Activated T-helper 9 cell treated with anti-CD3 and anti-CD28 coated beads, Interleukin-2, amount 50 U/mL, for 16 hours (primary cell): ENCODE measurements at regions not wholly inside any gene's neighbourhood (a gene's known extent, or its start where the extent isn't known, plus 50 kb on each side); places are given as distances from the start of the nearest gene placed in this dataset.

Source experiments
- DNase-seq: peaks from one replicate; pipeline ENCODE4 v3.0.0-alpha.2; 2020; ENCODE audit warnings: low read depth

- DNase-seq, result no peak
Observed at GRCh38 chr16:18055411-18055916, 281.1 kb downstream of the NPIPA8 start.

DNA sequence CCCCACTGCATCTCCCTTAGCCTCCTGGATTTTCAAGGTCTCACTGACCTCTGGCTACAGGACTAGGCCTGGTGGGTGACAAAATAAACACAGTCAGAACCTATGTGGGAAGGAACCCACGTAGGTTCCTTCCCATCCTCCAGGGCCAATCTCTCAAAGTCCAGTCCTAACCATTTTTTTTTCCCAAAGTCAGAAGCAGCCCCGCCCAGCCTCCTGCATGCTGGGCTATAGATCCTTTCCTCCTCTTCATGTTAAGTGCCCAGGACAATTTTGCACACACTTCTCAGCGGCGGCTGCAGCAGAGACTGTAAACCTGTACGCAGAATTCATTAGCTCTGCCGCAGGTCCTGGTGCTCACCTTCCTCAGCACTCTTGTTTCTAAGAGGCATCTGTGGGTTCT is 285.8 kb downstream of the NPIPA8 start:
- no peak for DNase-seq

DNA sequence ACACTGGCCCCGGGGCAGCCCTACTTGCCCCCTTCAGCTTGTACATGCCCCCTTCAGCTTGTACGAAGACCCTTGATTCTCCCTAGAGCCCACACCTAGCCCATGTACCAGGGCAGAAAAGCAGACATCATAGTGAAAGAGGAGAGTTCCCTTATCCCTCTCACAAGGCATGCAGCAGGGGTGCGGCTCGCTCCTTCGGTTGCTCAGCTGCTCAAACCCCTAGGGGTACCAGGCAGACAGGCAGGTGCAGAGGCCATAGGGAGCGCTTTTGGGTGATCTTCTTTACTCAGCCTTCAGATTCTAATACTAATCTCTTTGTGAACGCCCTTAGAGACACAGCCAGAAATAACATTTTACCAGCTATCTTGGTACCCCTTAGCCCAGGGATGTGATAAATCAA is 286.3 kb downstream of the NPIPA8 start:
- DNase-seq, result no peak

- no peak for DNase-seq
Observed at GRCh38 chr16:18049547-18050133, 286.9 kb downstream of the NPIPA8 start.

GRCh38 chr16:18048853-18049546 is 287.5 kb downstream of the NPIPA8 start:
- no peak for DNase-seq

DNA sequence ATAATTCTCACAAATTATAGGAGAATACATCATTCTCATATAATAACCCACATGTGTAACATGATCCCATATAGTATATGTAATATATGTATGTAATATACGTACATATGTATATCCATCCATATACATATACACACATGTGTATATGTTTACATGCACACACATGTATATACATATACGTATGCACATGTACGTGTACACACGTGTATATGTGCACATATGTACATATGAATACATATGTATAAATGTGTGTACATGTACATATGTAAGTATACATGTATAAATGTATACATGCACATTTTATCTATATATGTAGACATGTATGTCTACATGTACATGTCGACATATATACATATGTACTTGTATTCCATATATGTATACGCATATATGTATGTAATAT is 288.8 kb downstream of the NPIPA8 start:
- DNase-seq, result no peak

GRCh38 chr16:18045356-18045755 is 291.2 kb downstream of the NPIPA8 start:
- DNase-seq, result no peak

DNA sequence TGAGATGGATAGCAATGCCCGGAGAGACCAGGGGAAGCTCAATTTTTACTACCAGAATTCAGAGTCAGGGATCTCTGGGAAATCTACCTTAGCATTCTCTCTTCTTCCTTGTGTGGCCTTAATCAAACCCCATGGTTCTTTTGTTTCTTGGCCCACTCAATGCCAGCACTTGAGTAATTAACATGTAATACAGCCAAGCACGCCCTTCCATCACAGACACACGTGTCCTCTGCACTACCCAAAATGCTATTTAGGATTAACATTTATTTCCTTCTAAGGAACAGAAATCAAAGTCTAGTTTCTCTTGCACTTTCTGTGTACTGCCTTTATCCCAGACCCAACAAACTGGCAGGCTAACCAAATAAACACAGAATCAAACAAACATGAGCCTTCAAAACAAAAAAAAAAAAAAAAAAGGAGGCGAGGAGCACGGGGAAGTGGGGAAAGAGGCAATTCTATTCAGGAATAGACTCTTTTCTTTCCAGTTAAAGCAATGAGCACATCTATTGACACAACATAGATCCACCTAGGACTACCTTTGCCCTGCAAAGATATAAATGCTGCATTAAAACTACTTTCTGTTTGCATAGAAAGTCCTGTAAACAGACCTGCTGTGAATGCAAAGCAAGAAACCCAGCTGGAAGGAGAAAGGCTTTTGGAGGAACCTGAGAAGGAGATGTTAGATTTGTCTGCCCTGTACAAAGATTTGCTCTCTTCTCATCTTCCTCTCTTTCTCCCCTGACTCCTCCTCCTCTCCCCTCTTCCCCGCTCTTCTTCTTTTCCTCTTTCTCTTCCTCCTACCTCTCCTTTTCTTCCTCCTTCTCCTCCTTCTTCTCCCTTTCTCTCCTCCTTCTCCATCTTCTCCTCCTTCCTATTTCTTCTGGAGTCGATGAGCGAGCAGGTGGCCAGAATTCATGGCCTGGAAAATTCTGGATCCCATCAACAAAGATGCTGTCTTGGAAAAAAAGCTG is 294.4 kb downstream of the NPIPA8 start:
- no peak for DNase-seq

DNA sequence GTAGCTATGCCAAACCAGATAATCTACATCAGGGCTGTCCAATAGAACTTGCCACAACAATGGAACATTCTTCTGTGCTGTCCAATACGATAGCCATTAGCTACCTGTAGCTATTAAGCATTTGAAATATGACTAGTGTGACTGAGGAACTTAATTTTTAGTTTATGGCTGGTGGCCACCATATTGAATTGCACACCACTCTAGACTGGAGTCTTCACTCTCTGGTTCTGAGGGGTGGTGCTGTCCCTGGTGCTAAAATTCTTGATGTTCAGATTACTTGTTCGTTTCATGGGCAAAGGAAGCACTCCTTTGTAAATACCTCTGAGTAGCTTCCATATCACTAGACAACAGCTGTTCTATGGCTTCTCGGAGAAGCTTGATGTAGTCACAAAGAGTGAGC is 296.6 kb downstream of the NPIPA8 start:
- DNase-seq, result no peak

- DNase-seq, result no peak
Observed at GRCh38 chr16:18037051-18037450, 299.5 kb downstream of the NPIPA8 start.

- no peak for DNase-seq
Observed at GRCh38 chr16:18024611-18025010, 311.9 kb downstream of the NPIPA8 start.

- no peak for DNase-seq
Observed at GRCh38 chr16:18018376-18018775, 318.2 kb downstream of the NPIPA8 start.

DNA sequence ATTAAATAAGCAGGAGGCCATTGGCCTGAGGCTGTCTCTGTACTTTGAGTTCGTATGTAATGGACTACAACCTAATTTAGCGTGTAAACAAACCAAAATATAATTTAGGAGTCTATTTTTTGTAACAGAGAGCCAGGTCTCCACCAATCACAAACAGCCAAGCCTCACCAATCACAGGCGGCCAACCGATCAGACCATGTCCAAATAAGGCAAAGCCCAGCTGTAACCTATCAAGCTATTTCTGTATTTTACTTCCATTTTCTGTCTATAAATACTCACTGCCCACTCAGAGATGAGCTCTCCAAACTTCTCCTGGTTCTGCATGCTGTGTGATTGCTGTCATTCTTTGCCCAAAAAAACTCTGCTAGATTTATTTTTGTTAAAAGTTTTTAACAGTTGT is 322.7 kb downstream of the NPIPA8 start:
- no peak for DNase-seq

DNA sequence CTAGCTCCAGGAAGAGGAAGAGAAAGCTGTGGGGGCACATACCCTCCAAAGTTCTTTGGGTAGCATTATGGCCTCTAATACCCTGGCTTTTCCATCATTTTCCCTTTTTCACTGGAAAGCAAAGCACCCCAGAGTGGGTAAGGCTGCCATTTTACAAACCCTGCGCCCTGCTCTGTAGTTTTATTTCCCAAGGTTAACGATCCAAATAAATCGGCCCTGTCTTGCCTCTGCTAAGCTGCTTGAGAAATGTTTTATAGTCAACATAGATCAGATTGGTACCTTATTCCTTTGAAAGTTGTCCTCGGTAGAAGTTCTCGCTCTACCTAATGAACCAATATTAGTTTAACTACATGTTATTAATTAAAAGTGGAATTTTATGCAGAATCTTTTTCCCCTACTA is 328.2 kb downstream of the NPIPA8 start:
- no peak for DNase-seq

- no peak for DNase-seq
Observed at GRCh38 chr16:18003033-18003432, 333.5 kb downstream of the NPIPA8 start.

DNA sequence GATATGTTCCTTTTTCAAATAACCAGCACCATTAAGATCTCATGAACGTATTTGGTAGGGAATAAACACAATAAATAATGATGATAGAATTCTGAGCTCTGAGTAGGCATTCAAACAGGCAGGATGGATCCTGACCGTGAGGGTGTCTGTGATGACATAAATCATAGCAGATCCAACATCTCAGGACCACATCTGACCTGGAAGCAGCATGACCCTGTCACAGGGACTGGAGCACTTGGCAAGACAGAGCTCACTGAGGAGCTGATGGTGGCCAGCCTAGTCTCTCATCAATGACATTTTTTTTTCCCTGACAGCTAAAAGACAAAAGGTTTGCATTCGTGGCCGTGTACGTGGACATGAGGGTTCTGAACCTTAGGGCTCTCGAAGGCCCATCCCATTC is 337.5 kb downstream of the NPIPA8 start:
- no peak for DNase-seq

GRCh38 chr16:17998550-17998949 is 338.0 kb downstream of the NPIPA8 start:
- DNase-seq, result no peak

- DNase-seq, result no peak
Observed at GRCh38 chr16:17994027-17994426, 342.5 kb downstream of the NPIPA8 start.

GRCh38 chr16:17992416-17992815 is 344.1 kb downstream of the NPIPA8 start:
- DNase-seq, result no peak

GRCh38 chr16:17989255-17989654 is 347.3 kb downstream of the NPIPA8 start:
- no peak for DNase-seq

- DNase-seq, result no peak
Observed at GRCh38 chr16:17988839-17989238, 347.7 kb downstream of the NPIPA8 start.

- DNase-seq, result no peak
Observed at GRCh38 chr16:17986991-17987390, 349.5 kb downstream of the NPIPA8 start.

- DNase-seq, result no peak
Observed at GRCh38 chr16:17984810-17985209, 351.7 kb downstream of the NPIPA8 start.
